CD4-positive, alpha-beta T cell treated with Interleukin-12 subunit alpha and Interleukin-12 subunit beta, for 1 hour (primary cell): ENCODE measurements at regions not wholly inside any gene's neighbourhood (a gene's known extent, or its start where the extent isn't known, plus 50 kb on each side); places are given as distances from the start of the nearest gene placed in this dataset.

Experiments
- DNase-seq: peaks from one replicate; pipeline ENCODE4 v3.0.0-alpha.2; 2020

GRCh38 chr3:71850654-71851053, 65.7 kb upstream of the PROK2 start:
- no peak for DNase-seq

GRCh38 chr3:71849681-71850080, 64.7 kb upstream of the PROK2 start:
- DNase-seq = no peak

- no peak for DNase-seq
Observed at GRCh38 chr3:71847794-71848193, 62.8 kb upstream of the PROK2 start.

GRCh38 chr3:71846185-71846584, 61.2 kb upstream of the PROK2 start:
- DNase-seq = no peak

- no peak for DNase-seq
Observed at GRCh38 chr3:71843071-71843470, 58.1 kb upstream of the PROK2 start.

GRCh38 chr3:71838406-71838805, 53.5 kb upstream of the PROK2 start:
- DNase-seq = no peak
